CD14-positive monocyte (primary cell): ENCODE measurements at regions not wholly inside any gene's neighbourhood (a gene's known extent, or its start where the extent isn't known, plus 50 kb on each side); places are given as distances from the start of the nearest gene placed in this dataset.

Source experiments
- DNase-seq, 3 donors: peaks; one replicate each; pipeline ENCODE4 v3.0.0-alpha.2; 2011 to 2022
- H2AFZ ChIP-seq: 2 replicates; pipeline ENCODE4 v1.6.0; 2012; ENCODE audit warnings: mild to moderate bottlenecking, low read depth, low read length, inconsistent platforms; ENCODE audit not compliant: insufficient read depth, poor library complexity, severe bottlenecking
- H3K27ac ChIP-seq, 2 donors: 1 replicate in 1 of 2; 2 replicates in 1 of 2; pipeline ENCODE4 v1.5.1; 2012 to 2013; ENCODE audit warnings: low read length in 2 of 2, control low read depth in 1 of 2, inconsistent platforms in 1 of 2, low read depth in 1 of 2, mild to moderate bottlenecking in 1 of 2
- H3K27me3 ChIP-seq, 2 donors: one replicate each; pipeline versions ENCODE4 v1.6.0 to v1.6.1; 2011 to 2013; ENCODE audit warnings: low read length in 2 of 2; ENCODE audit not compliant: control insufficient read depth in 2 of 2, insufficient read depth in 2 of 2
- H3K36me3 ChIP-seq, 2 donors: replicated peaks in 1 of 2; 1 replicate in 1 of 2; 2 replicates in 1 of 2; pipeline versions ENCODE4 v1.5.1 to v1.6.1; 2012 to 2013; ENCODE audit warnings: low read length in 2 of 2, control low read depth in 1 of 2, inconsistent platforms in 1 of 2, mild to moderate bottlenecking in 1 of 2; ENCODE audit not compliant: insufficient read depth in 2 of 2, control insufficient read depth in 1 of 2
- H3K4me1 ChIP-seq, 2 donors: 1 replicate in 1 of 2; 2 replicates in 1 of 2; pipeline versions ENCODE4 v1.5.1 to v1.6.1; 2012 to 2013; ENCODE audit warnings: low read length in 2 of 2, control low read depth in 1 of 2, inconsistent platforms in 1 of 2, mild to moderate bottlenecking in 1 of 2, moderate library complexity in 1 of 2; ENCODE audit not compliant: insufficient read depth in 2 of 2, control insufficient read depth in 1 of 2
- H3K4me2 ChIP-seq: replicated peaks from 2 replicates; pipeline ENCODE3; 2012; ENCODE audit warnings: low read length, moderate library complexity, mild to moderate bottlenecking; ENCODE audit not compliant: poor library complexity, severe bottlenecking; ENCODE audit errors: extremely low read depth
- H3K4me3 ChIP-seq, 3 experiments: fragments of 200-600 bp in 1 of 3; sonication (generic) in 1 of 3; replicated peaks in 1 of 3; 1 replicate in 2 of 3; 2 replicates in 1 of 3; pipeline ENCODE4 v1.5.1; 2011 to 2013; ENCODE audit warnings: low read length in 3 of 3, mild to moderate bottlenecking in 3 of 3, control low read depth in 2 of 3, low read depth in 2 of 3, inconsistent platforms in 1 of 3, moderate library complexity in 1 of 3
- H3K79me2 ChIP-seq: 2 replicates; pipeline ENCODE4 v1.6.0; 2012; ENCODE audit warnings: mild to moderate bottlenecking, control low read depth, inconsistent platforms, low read length, moderate library complexity; ENCODE audit not compliant: insufficient read depth
- H3K9ac ChIP-seq: 2 replicates; pipeline ENCODE4 v1.6.0; 2017; ENCODE audit warnings: low read length, mild to moderate bottlenecking; ENCODE audit not compliant: insufficient read depth, poor library complexity, severe bottlenecking
- H3K9me3 ChIP-seq, 2 donors: replicated peaks in 1 of 2; 1 replicate in 1 of 2; 2 replicates in 1 of 2; pipeline versions ENCODE4 v1.5.1 to v1.6.1; 2012 to 2013; ENCODE audit warnings: low read length in 2 of 2, control low read depth in 1 of 2; ENCODE audit not compliant: control insufficient read depth in 1 of 2, insufficient read depth in 1 of 2
- H4K20me1 ChIP-seq: 2 replicates; pipeline ENCODE4 v1.6.0; 2012; ENCODE audit warnings: mild to moderate bottlenecking, low read length, control low read depth, moderate library complexity; ENCODE audit not compliant: insufficient read depth
- H3K27ac Mint-ChIP-seq, 7 donors: one replicate each; pipeline ENCODE4 v1.8.0; 2020; ENCODE audit warnings: mild to moderate bottlenecking in 7 of 7, mixed read lengths in 7 of 7, moderate library complexity in 6 of 7, inconsistent platforms in 2 of 7
- H3K27me3 Mint-ChIP-seq, 3 donors: one replicate each; pipeline ENCODE4 v1.8.0; 2021 to 2022; ENCODE audit warnings: low read depth in 3 of 3, mild to moderate bottlenecking in 3 of 3, mixed read lengths in 3 of 3, moderate library complexity in 3 of 3, inconsistent platforms in 1 of 3
- H3K36me3 Mint-ChIP-seq, 2 donors: one replicate each; pipeline ENCODE4 v1.8.0; 2020; ENCODE audit warnings: mixed read lengths in 2 of 2, inconsistent platforms in 1 of 2, mild to moderate bottlenecking in 1 of 2
- H3K4me1 Mint-ChIP-seq: one replicate; pipeline ENCODE4 v1.8.0; 2020; ENCODE audit warnings: mild to moderate bottlenecking, mixed read lengths
- H3K4me3 Mint-ChIP-seq, 2 donors: one replicate each; pipeline ENCODE4 v1.8.0; 2020; ENCODE audit warnings: mild to moderate bottlenecking in 2 of 2, mixed read lengths in 2 of 2, moderate library complexity in 1 of 2
- H3K9me3 Mint-ChIP-seq, 7 donors: one replicate each; pipeline ENCODE4 v1.8.0; 2020 to 2022; ENCODE audit warnings: mixed read lengths in 7 of 7, mild to moderate bottlenecking in 6 of 7, moderate library complexity in 6 of 7, inconsistent platforms in 2 of 7
- CTCF ChIP-seq: fragments of 200-600 bp; IDR thresholded peaks from one replicate; pipeline ENCODE4 v1.8.0; 2022; ENCODE audit warnings: antibody characterized with exemption, mild to moderate bottlenecking
- WGBS: methylation state at CpG from one replicate; pipeline ENCODE4 v1.1.5; 2013; ENCODE audit warnings: missing lambda C conversion rate; ENCODE audit not compliant: insufficient coverage; 5-methylcytosine and 5-hydroxymethylcytosine counted together
- intact Hi-C, 2 donors: fragments of 100-400 bp; cut with micrococcal nuclease; formaldehyde crosslinking; loops; one replicate each; pipeline versions ENCODE4 v1.15.0 to v1.15.1; 2023

GRCh38 chr2:118257696-118258095 is 169.4 kb downstream of the INSIG2 start:
- peaks cover 0 to 4% (median 0%) of the 10 kb centered on the region in 7 donors for H3K9me3 Mint-ChIP-seq
- H3K9ac ChIP-seq = no peak overlapping the region
- H2AFZ ChIP-seq = no peak overlapping the region
- H3K27ac ChIP-seq = no peak overlapping the region
- intact Hi-C loops = no loop called here
- no peak overlapping the region for H3K27ac Mint-ChIP-seq
- peaks cover 4 to 19% (median 11%) of the 10 kb centered on the region in 3 donors for H3K27me3 Mint-ChIP-seq
- H3K4me3 ChIP-seq = no peak overlapping the region
- no peaks in the 10 kb centered on the region for H3K9me3 ChIP-seq
- TF ChIP-seq CTCF = no peak
- no peak for DNase-seq
- H3K36me3 Mint-ChIP-seq = no peaks in the 10 kb centered on the region
- no peak overlapping the region for H3K4me3 Mint-ChIP-seq
- H4K20me1 ChIP-seq = no peaks in the 10 kb centered on the region
- no peaks in the 10 kb centered on the region for H3K79me2 ChIP-seq
- H3K4me1 Mint-ChIP-seq = no peaks in the 10 kb centered on the region
- no CpG with 5 or more reads among the region's 2 CpGs for WGBS
- no peak overlapping the region for H3K4me2 ChIP-seq
- H3K4me1 ChIP-seq = no peaks in the 10 kb centered on the region
- H3K27me3 ChIP-seq = peaks cover 2 to 7% of the 10 kb centered on the region in 2 donors
- H3K36me3 ChIP-seq = no peaks in the 10 kb centered on the region

GRCh38 chr2:118255771-118256372 is 167.6 kb downstream of the INSIG2 start:
- Histone ChIP-seq H3K9ac (no peak overlapping the region), H3K4me3 (no peak overlapping the region), H3K27ac (no peak overlapping the region), H3K4me1 (no peaks in the 10 kb centered on the region), H3K79me2 (no peaks in the 10 kb centered on the region), H2AFZ (no peak overlapping the region), H3K4me2 (no peak overlapping the region), H3K36me3 (no peaks in the 10 kb centered on the region), H4K20me1 (no peaks in the 10 kb centered on the region), H3K9me3 (no peaks in the 10 kb centered on the region), H3K27me3 (peaks cover 2 to 7% of the 10 kb centered on the region in 2 donors)
- no peak for TF ChIP-seq CTCF
- DNase-seq = no peak
- H3K36me3 Mint-ChIP-seq = no peaks in the 10 kb centered on the region
- H3K27me3 Mint-ChIP-seq = peaks cover 6 to 18% (median 13%) of the 10 kb centered on the region in 3 donors
- 67% methylated on average over 2 of the region's 5 CpGs for WGBS
- H3K9me3 Mint-ChIP-seq = peaks cover 0 to 4% (median 0%) of the 10 kb centered on the region in 7 donors
- H3K4me1 Mint-ChIP-seq = no peaks in the 10 kb centered on the region
- intact Hi-C loops = no loop called here
- no peak overlapping the region for H3K27ac Mint-ChIP-seq
- H3K4me3 Mint-ChIP-seq = no peak overlapping the region
